Stimulated activated CD4-positive, alpha-beta T cell treated with anti-CD3 and anti-CD28 coated beads, Interleukin-4, amount 100 ng/mL, for 48 hours (primary cell): ENCODE measurements at regions not wholly inside any gene's neighbourhood (a gene's known extent, or its start where the extent isn't known, plus 50 kb on each side); places are given as distances from the start of the nearest gene placed in this dataset.
"Not testable (repeated sequence)": the region's sequence is repeated elsewhere in the genome, so short reads cannot be mapped to it uniquely, and the experiment has no call there.

Experiments
- DNase-seq, 2 donors: peaks; one replicate each; pipeline ENCODE4 v3.0.0-alpha.2; 2020; ENCODE audit warnings: low read depth in 2 of 2

GRCh38 chr2:105496271-105496670 lies 97.4 kb upstream of the FHL2 start:
- DNase-seq, result no peak

GRCh38 chr2:105494683-105495425 lies 96.0 kb upstream of the FHL2 start:
- DNase-seq, result no peak

GRCh38 chr2:105490956-105491355 lies 92.1 kb upstream of the FHL2 start:
- DNase-seq, result no peak

- DNase-seq, result no peak
These were observed 91.4 kb upstream of the FHL2 start for GRCh38 chr2:105490204-105490603.

- DNase-seq, result no peak
These were observed 90.5 kb upstream of the FHL2 start for GRCh38 chr2:105489168-105489878.

GRCh38 chr2:105488285-105488684 lies 89.4 kb upstream of the FHL2 start:
- DNase-seq, result no peak

GRCh38 chr2:105487142-105488069 lies 88.6 kb upstream of the FHL2 start:
- DNase-seq, result no peak

GRCh38 chr2:105486762-105487141 lies 87.9 kb upstream of the FHL2 start:
- no peak for DNase-seq

GRCh38 chr2:105478670-105479069 lies 79.8 kb upstream of the FHL2 start:
- no peak for DNase-seq

GRCh38 chr2:105477050-105477620 lies 78.3 kb upstream of the FHL2 start:
- not testable (repeated sequence) for DNase-seq

- DNase-seq, result no peak
These were observed 74.2 kb upstream of the FHL2 start for GRCh38 chr2:105473011-105473410.

- no peak for DNase-seq
These were observed 72.1 kb upstream of the FHL2 start for GRCh38 chr2:105470979-105471378.

- DNase-seq, result no peak
These were observed 70.9 kb upstream of the FHL2 start for GRCh38 chr2:105469781-105470180.

- no peak for DNase-seq
These were observed 69.8 kb upstream of the FHL2 start for GRCh38 chr2:105468582-105469042.

GRCh38 chr2:105464325-105464724 lies 65.5 kb upstream of the FHL2 start:
- DNase-seq, result no peak

- DNase-seq, result no peak
These were observed 61.3 kb upstream of the FHL2 start for GRCh38 chr2:105460048-105460732.

- DNase-seq, result no peak
These were observed 59.2 kb upstream of the FHL2 start for GRCh38 chr2:105458076-105458475.

- no peak for DNase-seq
These were observed 56.7 kb upstream of the FHL2 start for GRCh38 chr2:105455488-105456003.

GRCh38 chr2:105454801-105455485 lies 56.1 kb upstream of the FHL2 start:
- no peak for DNase-seq

GRCh38 chr2:105451571-105452166 lies 52.8 kb upstream of the FHL2 start:
- no peak for DNase-seq
